ENCODE measurements at regions not wholly inside any gene's neighbourhood (a gene's known extent, or its start where the extent isn't known, plus 50 kb on each side); places are given as distances from the start of the nearest gene placed in this dataset.

GRCh38 chr19:30314056-30314804, 58.0 kb upstream of the ZNF536 start:
- DNase-seq (ENCODE audit: low read depth) = no peak
- no peak for TF ChIP-seq CTCF (IDR thresholded peaks at IDR 0.05; ENCODE audit: insufficient read depth, low read depth, low read length)
- no peak overlapping the region for H3K4me3 ChIP-seq (ENCODE audit: low read depth, low read length)

- TF ChIP-seq CTCF (IDR thresholded peaks at IDR 0.05; ENCODE audit: insufficient read depth, low read depth, low read length) = no peak
- DNase-seq (ENCODE audit: low read depth) = no peak
- no peak overlapping the region for H3K4me3 ChIP-seq (ENCODE audit: low read depth, low read length)
These were observed 57.4 kb upstream of the ZNF536 start for GRCh38 chr19:30314805-30315155.

GRCh38 chr19:30315159-30315558, 57.0 kb upstream of the ZNF536 start:
- no peak overlapping the region for H3K4me3 ChIP-seq (ENCODE audit: low read depth, low read length)
- TF ChIP-seq CTCF (IDR thresholded peaks at IDR 0.05; ENCODE audit: insufficient read depth, low read depth, low read length) = no peak
- no peak for DNase-seq (ENCODE audit: low read depth)

GRCh38 chr19:30316000-30316491, 56.1 kb upstream of the ZNF536 start:
- DNase-seq (ENCODE audit: low read depth) = no peak
- TF ChIP-seq CTCF (IDR thresholded peaks at IDR 0.05; ENCODE audit: insufficient read depth, low read depth, low read length) = no peak
- no peak overlapping the region for H3K4me3 ChIP-seq (ENCODE audit: low read depth, low read length)

- no peak for DNase-seq (ENCODE audit: low read depth)
- TF ChIP-seq CTCF (IDR thresholded peaks at IDR 0.05; ENCODE audit: insufficient read depth, low read depth, low read length) = no peak
These were observed 55.6 kb upstream of the ZNF536 start for GRCh38 chr19:30316560-30317106.

GRCh38 chr19:30317403-30317802, 54.8 kb upstream of the ZNF536 start:
- no peak for TF ChIP-seq CTCF (IDR thresholded peaks at IDR 0.05; ENCODE audit: insufficient read depth, low read depth, low read length)
- DNase-seq (ENCODE audit: low read depth) = no peak
- H3K4me3 ChIP-seq (ENCODE audit: low read depth, low read length) = no peak overlapping the region

More at GRCh38 chr19:30316560-30317106, 55.6 kb upstream of the ZNF536 start:
- no peak overlapping the region for H3K4me3 ChIP-seq (ENCODE audit: low read depth, low read length)
